ENCODE measurements at regions not wholly inside any gene's neighbourhood (a gene's known extent, or its start where the extent isn't known, plus 50 kb on each side); places are given as distances from the start of the nearest gene placed in this dataset.
"Not testable (repeated sequence)": the region's sequence is repeated elsewhere in the genome, so short reads cannot be mapped to it uniquely, and the experiment has no call there.

DNA sequence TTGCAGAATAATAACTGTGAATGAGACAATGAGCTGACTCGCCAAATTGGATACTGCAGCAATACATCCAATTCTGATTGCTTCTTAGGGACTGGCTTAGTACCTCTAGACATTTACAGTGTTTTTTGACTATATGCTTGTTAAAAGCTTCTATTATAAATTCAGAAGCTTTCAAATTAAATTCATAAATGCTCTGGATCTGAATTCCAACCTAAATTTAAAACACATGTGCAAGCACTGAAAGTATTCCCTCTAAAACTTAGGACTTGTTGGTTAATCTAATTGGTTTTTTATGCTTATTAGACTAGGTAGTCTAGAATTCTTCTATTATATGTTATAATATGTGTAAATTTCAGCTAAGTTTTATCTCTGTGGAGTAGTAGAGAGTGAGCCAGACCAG is 306.9 kb downstream of the CPS1 start:
- in situ Hi-C loops (cut with MboI; ENCODE audit: low pct_unique_long_range_greater_than_20kb, low sequenced_read_pairs, unreplicated experiment): no loop called here
- TF ChIP-seq, protein P1, sequence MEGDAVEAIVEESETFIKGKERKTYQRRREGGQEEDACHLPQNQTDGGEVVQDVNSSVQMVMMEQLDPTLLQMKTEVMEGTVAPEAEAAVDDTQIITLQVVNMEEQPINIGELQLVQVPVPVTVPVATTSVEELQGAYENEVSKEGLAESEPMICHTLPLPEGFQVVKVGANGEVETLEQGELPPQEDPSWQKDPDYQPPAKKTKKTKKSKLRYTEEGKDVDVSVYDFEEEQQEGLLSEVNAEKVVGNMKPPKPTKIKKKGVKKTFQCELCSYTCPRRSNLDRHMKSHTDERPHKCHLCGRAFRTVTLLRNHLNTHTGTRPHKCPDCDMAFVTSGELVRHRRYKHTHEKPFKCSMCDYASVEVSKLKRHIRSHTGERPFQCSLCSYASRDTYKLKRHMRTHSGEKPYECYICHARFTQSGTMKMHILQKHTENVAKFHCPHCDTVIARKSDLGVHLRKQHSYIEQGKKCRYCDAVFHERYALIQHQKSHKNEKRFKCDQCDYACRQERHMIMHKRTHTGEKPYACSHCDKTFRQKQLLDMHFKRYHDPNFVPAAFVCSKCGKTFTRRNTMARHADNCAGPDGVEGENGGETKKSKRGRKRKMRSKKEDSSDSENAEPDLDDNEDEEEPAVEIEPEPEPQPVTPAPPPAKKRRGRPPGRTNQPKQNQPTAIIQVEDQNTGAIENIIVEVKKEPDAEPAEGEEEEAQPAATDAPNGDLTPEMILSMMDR (IDR thresholded peaks at IDR 0.05; ENCODE audit: extremely low read depth, insufficient read depth, missing control alignments): no peak
- DNase-seq (ENCODE audit: low spot score): no peak

DNA sequence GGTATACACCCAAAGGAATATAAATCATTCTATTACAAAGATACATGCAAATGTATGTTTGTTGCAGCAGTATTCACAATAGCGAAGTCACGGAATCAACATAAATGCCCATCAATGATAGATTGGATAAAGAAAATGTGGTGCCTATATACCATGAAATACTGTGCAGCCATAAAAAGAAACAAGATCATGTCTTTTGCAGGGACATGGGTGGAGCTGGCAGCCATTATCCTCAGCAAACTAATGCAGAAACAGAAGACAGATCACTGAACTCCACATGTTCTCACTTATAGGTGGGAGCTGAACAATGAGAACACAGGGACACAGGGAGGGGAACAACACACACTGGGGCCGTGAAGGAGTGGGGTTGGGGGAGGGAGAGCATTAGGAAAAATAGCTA is 315.2 kb downstream of the CPS1 start:
- in situ Hi-C loops (cut with MboI; ENCODE audit: low pct_unique_long_range_greater_than_20kb, low sequenced_read_pairs, unreplicated experiment): not testable (repeated sequence)

DNA sequence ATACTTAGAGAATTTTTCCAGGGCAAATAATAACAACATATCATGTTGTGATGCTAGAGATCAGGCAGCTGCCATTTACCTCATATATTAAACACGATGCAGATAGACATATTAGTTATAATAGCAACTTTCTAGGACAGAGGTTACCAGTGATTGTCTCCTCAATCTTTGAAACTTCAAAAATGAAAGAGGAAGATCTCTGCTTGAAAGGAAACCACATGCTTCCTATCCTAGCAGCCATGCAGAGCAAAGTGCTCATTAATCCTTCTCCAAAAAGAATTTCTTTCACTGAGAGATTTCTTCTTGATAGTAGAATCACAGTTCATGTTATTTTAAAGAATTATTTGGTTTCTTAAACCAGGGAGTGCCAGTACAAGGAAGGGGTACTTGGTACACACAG is 317.2 kb downstream of the CPS1 start:
- DNase-seq (ENCODE audit: low spot score): no peak
- in situ Hi-C loops (cut with MboI; ENCODE audit: low pct_unique_long_range_greater_than_20kb, low sequenced_read_pairs, unreplicated experiment): no loop called here
- TF ChIP-seq, protein P1 (IDR thresholded peaks at IDR 0.05; ENCODE audit: extremely low read depth, insufficient read depth, missing control alignments): no peak

More for the DNA sequence above, 315.2 kb downstream of the CPS1 start:
- DNase-seq (ENCODE audit: low spot score): not testable (repeated sequence)

DNA sequence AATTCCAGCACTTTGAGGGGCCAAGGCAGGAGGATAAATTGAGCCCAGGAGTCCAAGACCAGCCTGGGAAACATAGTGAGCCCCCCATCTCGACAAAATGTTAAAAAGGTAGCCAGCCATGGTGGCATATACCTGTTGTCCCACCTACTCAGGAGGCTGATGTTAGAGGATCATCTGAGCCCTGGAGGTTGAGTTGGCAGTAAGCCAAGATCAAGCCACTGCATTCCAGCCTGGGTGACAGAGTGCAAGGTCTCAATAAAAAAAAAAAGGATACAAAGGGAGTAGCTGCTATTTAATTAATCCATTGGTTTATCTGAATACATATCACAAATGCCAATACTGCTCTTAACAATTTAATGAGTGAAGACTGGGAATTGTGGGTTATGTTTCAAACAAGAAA is 327.8 kb downstream of the CPS1 start:
- DNase-seq (ENCODE audit: low spot score): no peak
- TF ChIP-seq, protein P1 (IDR thresholded peaks at IDR 0.05; ENCODE audit: extremely low read depth, insufficient read depth, missing control alignments): no peak
- in situ Hi-C loops (cut with MboI; ENCODE audit: low pct_unique_long_range_greater_than_20kb, low sequenced_read_pairs, unreplicated experiment): no loop called here

DNA sequence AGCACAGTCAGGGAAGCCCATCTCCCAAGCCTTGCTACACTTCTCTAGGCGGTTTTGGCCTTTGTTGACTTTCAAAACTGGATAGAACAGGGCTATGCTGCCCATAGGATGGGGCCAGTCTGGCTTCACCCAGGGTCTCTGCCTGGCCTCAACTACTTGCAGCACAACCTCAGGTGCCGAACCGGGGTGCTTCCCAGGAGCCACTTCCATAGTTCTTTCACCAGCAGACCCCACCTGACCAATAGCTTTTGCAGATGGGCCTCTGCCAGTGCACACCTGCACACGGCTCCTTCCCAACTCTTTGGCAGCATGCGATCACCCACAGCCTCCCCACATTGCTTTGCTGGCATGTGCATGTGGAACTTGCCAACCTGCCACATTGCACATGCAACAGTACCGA is 331.6 kb downstream of the CPS1 start:
- TF ChIP-seq, protein P1 (IDR thresholded peaks at IDR 0.05; ENCODE audit: extremely low read depth, insufficient read depth, missing control alignments): no peak
- in situ Hi-C loops (cut with MboI; ENCODE audit: low pct_unique_long_range_greater_than_20kb, low sequenced_read_pairs, unreplicated experiment): no loop called here

DNA sequence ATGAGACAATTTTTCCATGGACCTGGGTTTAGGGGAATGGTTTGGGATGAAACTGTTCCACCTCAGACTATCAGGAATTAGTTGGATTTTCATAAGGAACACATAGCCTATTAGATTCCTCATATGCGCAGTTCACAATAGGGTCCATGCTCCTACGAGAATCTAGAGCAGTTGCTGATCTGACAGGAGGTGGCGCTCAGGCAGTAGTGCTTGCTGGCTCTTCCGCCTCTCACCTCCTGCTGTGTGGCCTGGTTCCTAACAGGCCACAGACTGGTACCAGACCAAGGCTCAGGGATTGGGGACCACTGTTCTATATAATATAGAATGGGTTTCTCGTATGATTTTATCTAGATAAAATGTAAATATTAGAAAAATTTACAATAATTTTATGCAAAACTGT is 338.7 kb downstream of the CPS1 start:
- in situ Hi-C loops (cut with MboI; ENCODE audit: low pct_unique_long_range_greater_than_20kb, low sequenced_read_pairs, unreplicated experiment): no loop called here
- TF ChIP-seq, protein P1 (IDR thresholded peaks at IDR 0.05; ENCODE audit: extremely low read depth, insufficient read depth, missing control alignments): no peak
- DNase-seq (ENCODE audit: low spot score): no peak

More for the DNA sequence above, 331.6 kb downstream of the CPS1 start:
- DNase-seq (ENCODE audit: low spot score): no peak

DNA sequence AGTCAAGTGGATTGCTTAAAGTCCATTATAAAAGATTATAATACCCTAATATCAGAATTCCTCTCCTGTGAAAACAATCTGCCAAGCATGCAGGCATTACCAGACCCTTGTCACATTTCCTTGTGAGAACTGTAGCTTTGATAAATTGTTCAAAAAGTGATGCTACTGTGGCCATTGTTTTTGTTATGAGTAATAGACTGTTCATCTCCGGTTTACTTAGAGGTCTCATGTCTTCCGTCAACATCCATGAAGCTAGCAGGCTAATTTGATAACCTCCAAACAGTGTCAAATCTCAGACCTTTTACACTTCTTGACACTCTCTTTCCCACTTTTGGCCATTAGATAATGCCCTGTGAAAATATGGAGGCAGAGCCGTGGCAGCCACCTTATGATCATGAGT is 342.7 kb downstream of the CPS1 start:
- TF ChIP-seq, protein P1 (IDR thresholded peaks at IDR 0.05; ENCODE audit: extremely low read depth, insufficient read depth, missing control alignments): no peak
- in situ Hi-C loops (cut with MboI; ENCODE audit: low pct_unique_long_range_greater_than_20kb, low sequenced_read_pairs, unreplicated experiment): no loop called here
- DNase-seq (ENCODE audit: low spot score): no peak
